Activated CD8-positive, alpha-beta memory T cell treated with anti-CD3 and anti-CD28 coated beads, Interleukin-2, amount 50 U/mL, for 48 hours (primary cell): ENCODE measurements at regions not wholly inside any gene's neighbourhood (a gene's known extent, or its start where the extent isn't known, plus 50 kb on each side); places are given as distances from the start of the nearest gene placed in this dataset.
"Not testable (repeated sequence)": the region's sequence is repeated elsewhere in the genome, so short reads cannot be mapped to it uniquely, and the experiment has no call there.

Experiments
- DNase-seq: peaks from one replicate; pipeline ENCODE4 v3.0.0-alpha.2; 2020

GRCh38 chr18:56001576-56001975 is 413.6 kb upstream of the TCF4 start:
- no peak for DNase-seq

- no peak for DNase-seq
Measured at GRCh38 chr18:56000041-56000440, 412.0 kb upstream of the TCF4 start.

GRCh38 chr18:55999641-56000040 is 411.6 kb upstream of the TCF4 start:
- DNase-seq, result no peak

GRCh38 chr18:55998801-55999385 is 410.9 kb upstream of the TCF4 start:
- DNase-seq, result no peak

- no peak for DNase-seq
Measured at GRCh38 chr18:55998071-55998522, 410.1 kb upstream of the TCF4 start.

GRCh38 chr18:55997151-55997561 is 409.2 kb upstream of the TCF4 start:
- DNase-seq, result no peak

GRCh38 chr18:55996717-55997116 is 408.7 kb upstream of the TCF4 start:
- no peak for DNase-seq

GRCh38 chr18:55990186-55990585 is 402.2 kb upstream of the TCF4 start:
- no peak for DNase-seq

GRCh38 chr18:55988537-55988936 is 400.5 kb upstream of the TCF4 start:
- DNase-seq, result no peak

- DNase-seq, result no peak
Measured at GRCh38 chr18:55983433-55983832, 395.4 kb upstream of the TCF4 start.

GRCh38 chr18:55982992-55983391 is 395.0 kb upstream of the TCF4 start:
- DNase-seq, result no peak

- DNase-seq, result no peak
Measured at GRCh38 chr18:55981712-55982475, 393.9 kb upstream of the TCF4 start.

- DNase-seq, result no peak
Measured at GRCh38 chr18:55974521-55974920, 386.5 kb upstream of the TCF4 start.

GRCh38 chr18:55968550-55968949 is 380.6 kb upstream of the TCF4 start:
- no peak for DNase-seq

- no peak for DNase-seq
Measured at GRCh38 chr18:55967019-55967418, 379.0 kb upstream of the TCF4 start.

- DNase-seq, result no peak
Measured at GRCh38 chr18:55964171-55964570, 376.2 kb upstream of the TCF4 start.

- DNase-seq, result no peak
Measured at GRCh38 chr18:55953326-55953725, 365.3 kb upstream of the TCF4 start.

GRCh38 chr18:55951738-55952137 is 363.7 kb upstream of the TCF4 start:
- DNase-seq, result not testable (repeated sequence)

- no peak for DNase-seq
Measured at GRCh38 chr18:55950379-55951166, 362.6 kb upstream of the TCF4 start.

- DNase-seq, result no peak
Measured at GRCh38 chr18:55934821-55935220, 346.8 kb upstream of the TCF4 start.

- no peak for DNase-seq
Measured at GRCh38 chr18:55932675-55933074, 344.7 kb upstream of the TCF4 start.

- no peak for DNase-seq
Measured at GRCh38 chr18:55927831-55928230, 339.8 kb upstream of the TCF4 start.

GRCh38 chr18:55925772-55926171 is 337.8 kb upstream of the TCF4 start:
- DNase-seq, result no peak

GRCh38 chr18:55920063-55920462 is 332.1 kb upstream of the TCF4 start:
- no peak for DNase-seq
